GM12874 (cell line): ENCODE measurements at regions not wholly inside any gene's neighbourhood (a gene's known extent, or its start where the extent isn't known, plus 50 kb on each side); places are given as distances from the start of the nearest gene placed in this dataset.

Experiments
- CTCF ChIP-seq: IDR thresholded peaks from 2 replicates; pipeline ENCODE4 v1.5.1; 2011; ENCODE audit warnings: low read depth, mild to moderate bottlenecking, control low read depth, low read length, moderate library complexity; ENCODE audit not compliant: insufficient read depth

- no peak for TF ChIP-seq CTCF
Measured at GRCh38 chr5:175246242-175246888, 197.6 kb downstream of the DRD1 start.

GRCh38 chr5:175243441-175243840, 200.5 kb downstream of the DRD1 start:
- TF ChIP-seq CTCF, result no peak

GRCh38 chr5:175242207-175242606, 201.8 kb downstream of the DRD1 start:
- TF ChIP-seq CTCF, result no peak

GRCh38 chr5:175238326-175238725, 205.7 kb downstream of the DRD1 start:
- TF ChIP-seq CTCF, result no peak

- TF ChIP-seq CTCF, result no peak
Measured at GRCh38 chr5:175236176-175236575, 207.8 kb downstream of the DRD1 start.

GRCh38 chr5:175235251-175235960, 208.6 kb downstream of the DRD1 start:
- no peak for TF ChIP-seq CTCF

- no peak for TF ChIP-seq CTCF
Measured at GRCh38 chr5:175230299-175230698, 213.7 kb downstream of the DRD1 start.
